Neutrophil (primary cell): ENCODE measurements at regions not wholly inside any gene's neighbourhood (a gene's known extent, or its start where the extent isn't known, plus 50 kb on each side); places are given as distances from the start of the nearest gene placed in this dataset.
"Not testable (repeated sequence)": the region's sequence is repeated elsewhere in the genome, so short reads cannot be mapped to it uniquely, and the experiment has no call there.

Source experiments
- H3K27ac ChIP-seq: fragments of 200-600 bp; sonication (generic); 2 replicates; pipeline ENCODE4 v1.5.1; 2016; ENCODE audit warnings: mild to moderate bottlenecking, moderate library complexity
- H3K27me3 ChIP-seq: fragments of 200-600 bp; sonication (generic); 2 replicates; pipeline ENCODE4 v1.6.0; 2016; ENCODE audit warnings: mild to moderate bottlenecking
- H3K36me3 ChIP-seq: fragments of 200-600 bp; sonication (generic); 2 replicates; pipeline ENCODE4 v1.5.1; 2017
- H3K4me1 ChIP-seq, 2 experiments: fragments of 200-600 bp in 1 of 2; sonication (generic) in 1 of 2; 1 replicate in 1 of 2; 2 replicates in 1 of 2; pipeline versions ENCODE4 v1.5.1 to v1.6.1; 2013 to 2016; ENCODE audit warnings: low read depth in 1 of 2, low read length in 1 of 2, mild to moderate bottlenecking in 1 of 2, moderate library complexity in 1 of 2; ENCODE audit not compliant: control insufficient read depth in 1 of 2, insufficient read depth in 1 of 2
- H3K4me3 ChIP-seq, 2 experiments: fragments of 200-600 bp in 1 of 2; sonication (generic) in 1 of 2; 1 replicate in 1 of 2; 2 replicates in 1 of 2; pipeline ENCODE4 v1.5.1; 2013 to 2016; ENCODE audit warnings: low read depth in 1 of 2, low read length in 1 of 2, mild to moderate bottlenecking in 1 of 2, moderate library complexity in 1 of 2
- H3K9me3 ChIP-seq: fragments of 200-600 bp; sonication (generic); 2 replicates; pipeline ENCODE4 v1.5.1; 2016
- TF ChIP-seq, protein P1 (sequence below): fragments of 200-600 bp; sonication (generic); IDR thresholded peaks from 2 replicates; pipeline ENCODE4 v1.5.1; 2016; ENCODE audit warnings: antibody characterized with exemption

DNA sequence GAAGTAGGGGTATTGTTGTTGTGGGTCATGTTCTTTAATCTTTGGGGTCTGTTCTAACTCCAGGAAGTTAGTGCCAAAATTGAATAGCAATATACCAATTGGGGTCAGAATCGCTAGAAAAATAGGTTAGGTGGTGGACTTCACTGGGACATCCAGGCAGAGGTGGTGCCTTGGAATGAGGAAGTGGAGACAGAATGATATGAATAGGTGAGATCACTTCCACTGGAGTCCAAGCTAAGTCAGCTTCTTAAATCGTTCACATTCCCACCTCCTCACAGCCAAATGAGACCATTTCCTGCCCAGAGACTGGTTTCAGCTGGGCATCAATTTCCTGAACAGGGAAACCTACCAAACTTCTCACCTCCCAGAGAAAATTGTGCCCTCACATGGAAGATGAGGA, 137.8 kb upstream of the RAB4A start:
- no peak overlapping the region for H3K27ac ChIP-seq
- H3K9me3 ChIP-seq, result no peaks in the 10 kb centered on the region
- TF ChIP-seq, protein P1, sequence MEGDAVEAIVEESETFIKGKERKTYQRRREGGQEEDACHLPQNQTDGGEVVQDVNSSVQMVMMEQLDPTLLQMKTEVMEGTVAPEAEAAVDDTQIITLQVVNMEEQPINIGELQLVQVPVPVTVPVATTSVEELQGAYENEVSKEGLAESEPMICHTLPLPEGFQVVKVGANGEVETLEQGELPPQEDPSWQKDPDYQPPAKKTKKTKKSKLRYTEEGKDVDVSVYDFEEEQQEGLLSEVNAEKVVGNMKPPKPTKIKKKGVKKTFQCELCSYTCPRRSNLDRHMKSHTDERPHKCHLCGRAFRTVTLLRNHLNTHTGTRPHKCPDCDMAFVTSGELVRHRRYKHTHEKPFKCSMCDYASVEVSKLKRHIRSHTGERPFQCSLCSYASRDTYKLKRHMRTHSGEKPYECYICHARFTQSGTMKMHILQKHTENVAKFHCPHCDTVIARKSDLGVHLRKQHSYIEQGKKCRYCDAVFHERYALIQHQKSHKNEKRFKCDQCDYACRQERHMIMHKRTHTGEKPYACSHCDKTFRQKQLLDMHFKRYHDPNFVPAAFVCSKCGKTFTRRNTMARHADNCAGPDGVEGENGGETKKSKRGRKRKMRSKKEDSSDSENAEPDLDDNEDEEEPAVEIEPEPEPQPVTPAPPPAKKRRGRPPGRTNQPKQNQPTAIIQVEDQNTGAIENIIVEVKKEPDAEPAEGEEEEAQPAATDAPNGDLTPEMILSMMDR, result no peak
- H3K27me3 ChIP-seq, result no peaks in the 10 kb centered on the region
- peaks cover 38 to 40% of the 10 kb centered on the region in 2 experiments for H3K4me1 ChIP-seq
- H3K4me3 ChIP-seq, result no peak overlapping the region
- no peaks in the 10 kb centered on the region for H3K36me3 ChIP-seq

DNA sequence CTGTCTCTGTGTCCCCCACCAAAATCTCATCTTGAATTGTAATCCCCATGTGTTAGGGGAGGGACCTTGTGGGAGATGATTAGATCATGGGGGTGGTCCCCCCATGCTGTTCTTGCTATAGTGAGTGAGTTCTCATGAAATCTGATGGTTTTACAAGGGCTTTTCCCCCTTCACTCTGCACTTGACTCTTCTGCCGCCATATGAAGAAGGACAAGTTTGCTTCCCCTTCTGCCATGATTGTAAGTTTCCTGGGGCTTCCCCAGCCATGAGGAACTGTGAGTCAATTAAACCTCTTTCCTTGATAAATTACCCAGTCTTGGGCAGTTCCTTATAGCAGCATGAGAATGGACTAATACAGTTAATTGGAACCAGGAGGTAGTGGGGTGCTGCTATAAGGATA, 137.1 kb upstream of the RAB4A start:
- no peak overlapping the region for H3K4me3 ChIP-seq
- H3K4me1 ChIP-seq, result peaks cover 38 to 39% of the 10 kb centered on the region in 2 experiments
- H3K27me3 ChIP-seq, result no peaks in the 10 kb centered on the region
- H3K9me3 ChIP-seq, result no peaks in the 10 kb centered on the region
- TF ChIP-seq, protein P1, result no peak
- no peaks in the 10 kb centered on the region for H3K36me3 ChIP-seq
- H3K27ac ChIP-seq, result peak overlapping the region; percentile 19

DNA sequence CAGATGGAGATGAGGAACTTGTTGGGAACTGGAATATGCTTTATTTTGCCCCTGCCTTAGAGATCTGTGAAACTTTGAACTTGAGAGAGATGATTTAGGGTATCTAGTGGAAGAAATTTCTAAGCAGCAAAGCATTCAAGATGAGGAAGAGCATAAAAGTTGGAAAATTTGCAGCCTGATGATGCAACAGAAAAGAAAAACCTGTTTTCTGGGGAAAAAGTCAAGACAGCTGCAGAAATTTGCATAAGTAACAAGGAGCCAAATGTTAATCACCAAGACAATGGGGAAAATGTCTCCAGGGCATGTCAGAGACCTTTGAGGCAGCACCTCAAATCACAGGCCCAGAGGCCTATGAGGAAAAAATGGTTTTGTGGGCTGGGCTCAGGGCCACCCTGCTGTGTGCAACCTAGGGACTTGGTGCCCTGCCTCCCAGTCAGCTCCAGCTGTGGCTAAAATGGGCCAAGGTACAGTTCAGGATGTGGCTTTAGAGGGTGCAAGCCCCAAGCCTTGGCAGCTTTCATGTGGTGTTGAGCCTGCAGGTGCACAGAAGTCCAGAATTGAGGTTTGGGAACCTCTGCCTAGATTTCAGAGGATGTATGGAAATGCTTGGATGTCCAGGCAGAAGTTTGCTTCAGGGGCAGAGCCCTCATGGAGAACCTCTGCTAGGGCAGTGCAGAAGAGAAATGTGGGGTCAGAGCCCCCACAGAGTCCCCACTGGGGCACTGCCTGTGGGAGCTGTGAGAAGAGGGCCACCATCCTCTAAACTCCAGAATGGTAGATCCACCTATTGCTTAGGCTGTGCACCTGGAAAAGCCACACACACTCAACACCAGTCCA, 136.3 kb upstream of the RAB4A start:
- not testable (repeated sequence) for H3K9me3 ChIP-seq, H3K27me3 ChIP-seq, H3K27ac ChIP-seq, H3K36me3 ChIP-seq, H3K4me3 ChIP-seq
- peaks cover 34% of the 10 kb centered on the region in 2 experiments for H3K4me1 ChIP-seq

DNA sequence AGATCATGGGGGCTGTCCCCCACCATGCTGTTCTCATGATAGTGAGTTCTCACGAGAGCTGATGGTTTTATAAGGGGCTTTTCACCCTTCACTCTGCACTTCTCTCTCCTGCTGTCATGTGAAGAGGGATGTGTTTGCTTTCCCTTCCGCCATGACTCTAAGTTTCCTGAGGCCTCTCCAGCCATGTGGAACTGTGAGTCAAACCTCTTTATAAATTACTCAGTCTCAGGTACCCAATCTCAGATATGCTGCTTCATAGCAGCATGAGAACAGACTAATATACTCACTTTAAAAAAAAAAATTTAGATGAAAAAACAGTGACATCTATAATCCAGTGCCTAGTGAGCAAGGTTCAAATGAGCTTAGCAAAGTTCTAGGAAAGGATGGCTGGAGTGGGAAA, 135.1 kb upstream of the RAB4A start:
- Histone ChIP-seq H3K27ac (no peak overlapping the region), H3K4me1 (peaks cover 22 to 24% of the 10 kb centered on the region in 2 experiments), H3K4me3 (no peak overlapping the region), H3K27me3 (no peaks in the 10 kb centered on the region), H3K36me3 (no peaks in the 10 kb centered on the region), H3K9me3 (no peaks in the 10 kb centered on the region)
- TF ChIP-seq, protein P1, result no peak

DNA sequence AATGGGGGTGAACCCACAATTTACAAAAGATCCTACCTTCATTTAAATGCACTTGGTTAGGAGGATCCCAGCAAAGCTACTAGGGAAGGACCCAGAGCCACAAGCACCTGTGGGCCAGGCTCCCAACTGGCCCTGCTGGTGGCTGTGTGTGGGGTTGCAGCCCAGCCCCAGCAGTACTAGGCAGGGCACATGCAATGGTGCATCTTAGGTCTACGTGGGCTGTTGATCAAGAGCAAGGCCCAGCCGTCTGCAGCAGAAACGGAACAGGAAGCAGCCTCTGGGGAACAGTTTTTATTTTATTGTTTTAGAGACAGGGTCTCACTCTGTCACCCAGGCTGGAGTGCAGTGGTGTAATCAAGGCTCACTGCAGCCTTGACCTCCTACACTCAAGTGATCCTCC, 134.1 kb upstream of the RAB4A start:
- Histone ChIP-seq H3K4me3 (no peak overlapping the region), H3K27me3 (no peaks in the 10 kb centered on the region), H3K4me1 (peaks cover 20 to 24% of the 10 kb centered on the region in 2 experiments), H3K36me3 (no peaks in the 10 kb centered on the region), H3K27ac (no peak overlapping the region), H3K9me3 (no peaks in the 10 kb centered on the region)
- TF ChIP-seq, protein P1, result no peak

DNA sequence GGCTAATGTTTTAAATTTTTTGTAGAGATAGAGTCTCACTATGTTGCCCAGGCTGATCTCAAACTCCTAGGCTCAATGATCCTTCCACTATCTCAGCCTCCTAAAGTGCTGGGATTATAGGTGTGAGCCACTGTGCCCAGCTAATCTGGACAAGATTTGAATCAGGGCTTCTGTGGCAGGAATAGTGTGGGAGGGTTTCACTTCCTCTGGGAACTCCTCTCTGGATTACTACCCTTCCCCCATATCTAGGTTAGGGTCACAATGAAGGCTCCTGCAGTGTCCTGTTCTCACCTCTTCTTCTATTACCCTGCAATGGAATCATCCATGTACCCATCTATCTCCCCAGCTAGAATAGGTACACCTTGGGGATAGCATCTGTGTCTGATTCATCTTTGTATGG, 133.6 kb upstream of the RAB4A start:
- H3K9me3 ChIP-seq, result no peaks in the 10 kb centered on the region

More for the DNA sequence above, 133.6 kb upstream of the RAB4A start:
- H3K36me3 ChIP-seq, result no peaks in the 10 kb centered on the region
- H3K4me1 ChIP-seq, result peaks cover 20 to 24% of the 10 kb centered on the region in 2 experiments
- H3K4me3 ChIP-seq, result no peak overlapping the region
- H3K27ac ChIP-seq, result no peak overlapping the region
- H3K27me3 ChIP-seq, result no peaks in the 10 kb centered on the region
- TF ChIP-seq, protein P1, result no peak
